Vagina (tissue), 2 donors: ENCODE measurements at regions not wholly inside any gene's neighbourhood (a gene's known extent, or its start where the extent isn't known, plus 50 kb on each side); places are given as distances from the start of the nearest gene placed in this dataset.

Source experiments
- DNase-seq, 2 donors: peaks; one replicate each; pipeline ENCODE4 v3.0.0-alpha.2; 2017; ENCODE audit errors: extremely low spot score in 2 of 2
- H3K27ac ChIP-seq: fragments of 200-600 bp; sonication (generic); one replicate; pipeline ENCODE4 v1.5.1; 2019
- H3K27me3 ChIP-seq: fragments of 200-600 bp; sonication (generic); one replicate; pipeline ENCODE4 v1.5.1; 2019
- H3K36me3 ChIP-seq, 2 donors: fragments of 200-600 bp; sonication (generic); one replicate each; pipeline ENCODE4 v1.5.1; 2017 to 2019
- H3K4me1 ChIP-seq: fragments of 200-600 bp; sonication (generic); one replicate; pipeline ENCODE4 v1.5.1; 2019
- H3K4me3 ChIP-seq, 2 donors: fragments of 200-600 bp; sonication (generic); 1 replicate in 1 of 2; 2 replicates in 1 of 2; pipeline ENCODE4 v1.5.1; 2016 to 2019
- H3K9me3 ChIP-seq: fragments of 200-600 bp; sonication (generic); one replicate; pipeline ENCODE4 v1.5.1; 2019
- POLR2A ChIP-seq, 2 donors: fragments of 450-650 bp; IDR thresholded peaks; one replicate each; pipeline ENCODE4 v1.6.1; 2017; ENCODE audit warnings: antibody characterized with exemption in 2 of 2, mild to moderate bottlenecking in 2 of 2, moderate library complexity in 2 of 2
- POLR2AphosphoS5 ChIP-seq, 2 donors: sonication (generic); formaldehyde crosslinking; IDR thresholded peaks; one replicate each; pipeline ENCODE4 v1.9.0; 2017; ENCODE audit warnings: antibody characterized with exemption in 2 of 2, mild to moderate bottlenecking in 2 of 2, low read depth in 1 of 2; ENCODE audit not compliant: insufficient read depth in 1 of 2
- intact Hi-C: fragments of 100-400 bp; cut with DNase I; formaldehyde crosslinking; loops from one replicate; pipeline ENCODE4 v1.15.1; 2023
- TF ChIP-seq, protein P1 (sequence below), 3 experiments: fragments of 450-650 bp in 2 of 3; fragments of 200-600 bp in 1 of 3; sonication (generic) in 1 of 3; IDR thresholded peaks; one replicate each; pipeline ENCODE4 v1.5.1; 2017 to 2019; ENCODE audit warnings: antibody characterized with exemption in 3 of 3, mild to moderate bottlenecking in 2 of 3, moderate library complexity in 2 of 3

DNA sequence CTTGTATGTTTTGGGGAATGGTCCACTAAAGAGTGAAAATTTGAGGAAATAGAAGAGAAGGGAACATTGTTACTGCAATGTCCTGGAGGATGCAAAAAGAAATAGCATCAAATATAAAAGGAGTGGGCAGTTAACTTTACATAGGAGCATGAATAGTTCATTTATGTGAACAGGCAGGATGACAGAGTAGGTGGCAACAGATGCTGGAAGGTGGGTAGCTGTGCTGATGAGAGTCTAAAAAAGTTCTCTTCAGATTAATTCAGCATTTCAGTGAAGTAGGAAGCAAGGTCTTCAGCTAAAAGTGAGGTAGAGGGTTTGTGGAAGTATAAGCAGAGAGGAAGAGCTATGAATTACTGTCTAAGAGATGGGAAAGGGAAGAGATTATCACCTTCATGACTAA, 276.5 kb downstream of the KIF2B start:
- intact Hi-C loops = no loop called here
- Histone ChIP-seq H3K9me3 (peaks cover 5% of the 10 kb centered on the region), H3K4me1 (no peaks in the 10 kb centered on the region), H3K27ac (no peak overlapping the region), H3K4me3 (no peak overlapping the region), H3K27me3 (no peaks in the 10 kb centered on the region), H3K36me3 (no peaks in the 10 kb centered on the region)
- TF ChIP-seq, protein P1, sequence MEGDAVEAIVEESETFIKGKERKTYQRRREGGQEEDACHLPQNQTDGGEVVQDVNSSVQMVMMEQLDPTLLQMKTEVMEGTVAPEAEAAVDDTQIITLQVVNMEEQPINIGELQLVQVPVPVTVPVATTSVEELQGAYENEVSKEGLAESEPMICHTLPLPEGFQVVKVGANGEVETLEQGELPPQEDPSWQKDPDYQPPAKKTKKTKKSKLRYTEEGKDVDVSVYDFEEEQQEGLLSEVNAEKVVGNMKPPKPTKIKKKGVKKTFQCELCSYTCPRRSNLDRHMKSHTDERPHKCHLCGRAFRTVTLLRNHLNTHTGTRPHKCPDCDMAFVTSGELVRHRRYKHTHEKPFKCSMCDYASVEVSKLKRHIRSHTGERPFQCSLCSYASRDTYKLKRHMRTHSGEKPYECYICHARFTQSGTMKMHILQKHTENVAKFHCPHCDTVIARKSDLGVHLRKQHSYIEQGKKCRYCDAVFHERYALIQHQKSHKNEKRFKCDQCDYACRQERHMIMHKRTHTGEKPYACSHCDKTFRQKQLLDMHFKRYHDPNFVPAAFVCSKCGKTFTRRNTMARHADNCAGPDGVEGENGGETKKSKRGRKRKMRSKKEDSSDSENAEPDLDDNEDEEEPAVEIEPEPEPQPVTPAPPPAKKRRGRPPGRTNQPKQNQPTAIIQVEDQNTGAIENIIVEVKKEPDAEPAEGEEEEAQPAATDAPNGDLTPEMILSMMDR (IDR thresholded peaks at IDR 0.05) = no peak
- TF ChIP-seq POLR2A (IDR thresholded peaks at IDR 0.05) (no peak), POLR2AphosphoS5 (IDR thresholded peaks at IDR 0.05; ENCODE audit: insufficient read depth in 1 of 2, low read depth in 1 of 2) (no peak)
- no peak for DNase-seq

DNA sequence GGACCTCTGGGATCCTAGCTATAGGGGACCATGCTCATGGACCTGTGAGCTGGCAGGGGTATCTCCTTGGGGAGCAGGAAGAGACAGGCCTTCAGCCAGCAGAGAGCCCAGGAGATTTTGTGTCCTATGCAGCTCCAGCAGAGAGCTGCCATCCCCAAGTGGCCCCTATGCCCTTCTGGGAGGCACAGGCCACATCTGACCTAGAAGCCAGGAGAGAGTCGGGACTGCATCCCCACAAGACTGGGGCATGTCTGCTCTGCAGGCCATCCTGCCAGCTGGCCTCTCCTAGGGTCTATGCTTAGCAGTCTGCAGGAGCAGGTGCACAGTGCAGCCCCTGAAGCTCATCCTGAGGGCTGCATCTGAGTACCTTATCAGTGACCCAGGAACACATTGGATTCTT, 279.5 kb downstream of the KIF2B start:
- TF ChIP-seq POLR2AphosphoS5 (IDR thresholded peaks at IDR 0.05; ENCODE audit: insufficient read depth in 1 of 2, low read depth in 1 of 2) (no peak), POLR2A (IDR thresholded peaks at IDR 0.05) (no peak)
- TF ChIP-seq, protein P1 (IDR thresholded peaks at IDR 0.05) = no peak
- Histone ChIP-seq H3K9me3 (peaks cover 7% of the 10 kb centered on the region), H3K4me1 (no peaks in the 10 kb centered on the region), H3K36me3 (no peaks in the 10 kb centered on the region), H3K27ac (no peak overlapping the region), H3K27me3 (no peaks in the 10 kb centered on the region), H3K4me3 (no peak overlapping the region)
- no peak for DNase-seq
- intact Hi-C loops = no loop called here

DNA sequence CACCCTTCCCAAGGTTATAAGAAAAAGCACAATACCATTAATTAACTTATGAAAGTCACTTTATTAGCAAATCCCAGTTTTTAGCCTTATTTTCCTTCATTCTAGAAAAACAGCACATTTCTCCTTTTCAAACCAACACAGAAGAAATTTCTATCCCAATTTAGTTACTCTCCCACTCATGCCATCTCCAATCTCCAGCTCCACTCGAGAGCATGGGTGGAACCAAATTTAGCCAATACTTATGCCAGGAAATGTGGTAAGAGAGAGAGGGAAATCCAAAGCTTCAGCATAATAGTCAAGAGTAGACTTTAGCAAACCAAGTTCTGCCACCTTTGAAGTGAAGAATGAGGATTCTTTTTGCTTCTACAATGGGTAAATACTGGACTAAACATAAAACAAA, 288.8 kb downstream of the KIF2B start:
- Histone ChIP-seq H3K4me1 (no peaks in the 10 kb centered on the region), H3K4me3 (no peak overlapping the region), H3K27me3 (no peaks in the 10 kb centered on the region), H3K27ac (no peak overlapping the region), H3K9me3 (no peaks in the 10 kb centered on the region), H3K36me3 (no peaks in the 10 kb centered on the region)
- no peak for DNase-seq
- TF ChIP-seq POLR2AphosphoS5 (IDR thresholded peaks at IDR 0.05; ENCODE audit: insufficient read depth in 1 of 2, low read depth in 1 of 2) = no peak
- no peak for TF ChIP-seq POLR2A (IDR thresholded peaks at IDR 0.05)
- TF ChIP-seq, protein P1 (IDR thresholded peaks at IDR 0.05) = no peak
- intact Hi-C loops = no loop called here

DNA sequence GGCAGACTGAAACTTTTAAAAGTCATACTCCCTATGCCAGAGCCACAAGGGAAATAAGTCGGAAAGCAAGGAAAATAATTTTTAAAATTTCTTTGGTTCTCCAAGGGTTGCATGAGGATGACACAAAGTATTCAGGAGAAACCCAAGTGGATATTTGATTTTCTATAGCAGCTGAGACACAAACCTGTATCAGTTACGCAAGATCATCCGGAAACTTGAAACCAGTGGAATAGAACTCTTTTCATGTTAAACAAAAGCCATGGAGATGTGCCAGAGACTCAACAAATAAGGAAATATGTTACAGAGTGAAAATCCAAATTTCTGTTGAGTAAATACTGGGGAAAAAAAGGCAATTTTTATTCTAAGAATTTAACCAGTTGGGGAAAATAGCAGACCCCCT, 294.7 kb downstream of the KIF2B start:
- H3K9me3 ChIP-seq = no peaks in the 10 kb centered on the region
- DNase-seq = no peak
- no peak overlapping the region for H3K27ac ChIP-seq
- no peaks in the 10 kb centered on the region for H3K27me3 ChIP-seq
- H3K4me1 ChIP-seq = no peaks in the 10 kb centered on the region
- TF ChIP-seq POLR2A (IDR thresholded peaks at IDR 0.05) (no peak), POLR2AphosphoS5 (IDR thresholded peaks at IDR 0.05; ENCODE audit: insufficient read depth in 1 of 2, low read depth in 1 of 2) (no peak)
- TF ChIP-seq, protein P1 (IDR thresholded peaks at IDR 0.05) = no peak
- intact Hi-C loops = no loop called here
- H3K36me3 ChIP-seq = no peaks in the 10 kb centered on the region
- H3K4me3 ChIP-seq = no peak overlapping the region

DNA sequence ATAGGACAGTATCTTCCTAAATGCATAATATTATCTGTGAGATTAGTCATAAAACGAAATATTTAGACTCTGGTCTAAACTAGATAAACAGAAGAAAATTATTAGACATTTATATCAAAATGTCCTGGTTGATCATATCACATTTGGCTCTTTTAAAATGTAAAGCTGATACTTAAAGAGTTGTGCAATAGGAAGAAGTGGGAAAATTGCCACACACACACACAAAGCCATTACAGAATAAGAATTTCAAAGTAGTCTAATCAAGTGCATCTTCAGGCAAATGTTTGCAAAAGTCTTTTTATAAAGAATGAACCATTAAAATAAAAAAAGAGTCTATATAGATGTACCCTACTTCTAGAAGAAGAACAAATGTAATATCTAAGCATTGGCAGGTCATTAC, 301.7 kb downstream of the KIF2B start:
- H3K27me3 ChIP-seq = no peaks in the 10 kb centered on the region
- H3K27ac ChIP-seq = no peak overlapping the region
- intact Hi-C loops = no loop called here
- no peaks in the 10 kb centered on the region for H3K4me1 ChIP-seq
- DNase-seq = no peak
- H3K4me3 ChIP-seq = no peak overlapping the region
- no peaks in the 10 kb centered on the region for H3K36me3 ChIP-seq
- no peaks in the 10 kb centered on the region for H3K9me3 ChIP-seq
- TF ChIP-seq POLR2A (IDR thresholded peaks at IDR 0.05) (no peak), POLR2AphosphoS5 (IDR thresholded peaks at IDR 0.05; ENCODE audit: insufficient read depth in 1 of 2, low read depth in 1 of 2) (no peak)
- TF ChIP-seq, protein P1 (IDR thresholded peaks at IDR 0.05) = no peak
